Pancreas (tissue), 10 donors: ENCODE measurements at regions not wholly inside any gene's neighbourhood (a gene's known extent, or its start where the extent isn't known, plus 50 kb on each side); places are given as distances from the start of the nearest gene placed in this dataset.

Experiments used
- ATAC-seq, 4 donors: fragments of 200-7000 bp; cut with Tn5 transposase; one replicate each; pipeline versions ENCODE4 v1.8.0 to v1.9.1; 2020; ENCODE audit warnings: mild to moderate bottlenecking in 4 of 4, moderate library complexity in 4 of 4
- DNase-seq, 6 donors: peaks; one replicate each; pipeline ENCODE4 v3.0.0-alpha.2; 2020
- FAIRE-seq: peaks from 2 replicates; lab custom pipeline; 2012; peaks lifted over from hg19 to GRCh38; lab: Jason Lieb, UNC
- H3K27ac ChIP-seq, 4 donors: fragments of 200-600 bp; sonication (generic); 1 replicate in 3 of 4; 2 replicates in 1 of 4; pipeline versions ENCODE4 v1.5.0 to v1.8.0; 2020
- H3K27me3 ChIP-seq, 4 donors: fragments of 200-600 bp; one replicate each; pipeline ENCODE4 v1.8.0; 2021
- H3K36me3 ChIP-seq, 3 donors: fragments of 200-600 bp; sonication (generic) in 1 of 3; one replicate each; pipeline versions ENCODE4 v1.5.0 to v1.8.0; 2020 to 2021
- H3K4me1 ChIP-seq, 3 donors: fragments of 200-600 bp; one replicate each; pipeline ENCODE4 v1.8.0; 2021
- H3K4me3 ChIP-seq, 4 donors: fragments of 200-600 bp; sonication (generic) in 2 of 4; one replicate each; pipeline versions ENCODE4 v1.5.0 to v1.8.0; 2020 to 2021
- H3K9me3 ChIP-seq, 4 donors: fragments of 200-600 bp; one replicate each; pipeline ENCODE4 v1.8.0; 2021
- CTCF ChIP-seq, 4 donors: fragments of 200-600 bp; sonication (generic) in 3 of 4; IDR thresholded peaks; one replicate each; pipeline versions ENCODE4 v1.5.0 to v1.8.0; 2021; ENCODE audit warnings: antibody characterized with exemption in 4 of 4
- WGBS, 2 donors: extraction: QIAGEN DNeasy Blood & Tissue Kit; methylation state at CpG; one replicate each; pipeline ENCODE4 v1.1.7; 2013; 5-methylcytosine and 5-hydroxymethylcytosine counted together
- intact Hi-C, 3 donors: fragments of 100-400 bp; cut with DNase I; formaldehyde crosslinking; loops; one replicate each; pipeline versions ENCODE4 v1.11.1 to v1.14.2; 2022
- donor health status: healthy with polysubstance abuse.
- donor health status: DM: no; HTN: no; CAD: no; lungs with moderate emphysema.
- donor health status: DM: no; HTN: no; CAD: no.
- donor health status: control.
- donor health status: control.
- donor health status: Bipolar disorder and iron deficiency.
- donor health status: DM: yes; HTN: yes; CAD: no.
- donor health status: DM: no; HTN: no; CAD: no.
- donor health status: DM: no; HTN: no; CAD: no.
- donor health status: DM: yes; HTN: yes; CAD: no.

- no peak for DNase-seq
- Histone ChIP-seq H3K9me3 (no peaks in the 10 kb centered on the region), H3K27ac (no peak overlapping the region), H3K4me3 (no peak overlapping the region), H3K27me3 (no peaks in the 10 kb centered on the region), H3K36me3 (no peaks in the 10 kb centered on the region), H3K4me1 (no peaks in the 10 kb centered on the region)
- ATAC-seq = no peak
- no peak for TF ChIP-seq CTCF (IDR thresholded peaks at IDR 0.05)
- no peak for FAIRE-seq
- intact Hi-C loops = no loop called here
- whole genome bisulfite sequencing, 2 donors = 73 to 75% methylated on average over 4 of the region's 4 CpGs
These were observed 157.1 kb upstream of the NFIB start for GRCh38 chr9:14471041-14471440.

- Histone ChIP-seq H3K27ac (no peak overlapping the region), H3K4me1 (no peaks in the 10 kb centered on the region), H3K27me3 (no peaks in the 10 kb centered on the region), H3K4me3 (no peak overlapping the region), H3K9me3 (no peaks in the 10 kb centered on the region), H3K36me3 (no peaks in the 10 kb centered on the region)
- no peak for ATAC-seq
- 78 to 84% methylated on average over 3 of the region's 3 CpGs for WGBS, 2 donors
- no peak for DNase-seq
- intact Hi-C loops = no loop called here
- no peak for TF ChIP-seq CTCF (IDR thresholded peaks at IDR 0.05)
- no peak for FAIRE-seq
These were observed 153.9 kb upstream of the NFIB start for GRCh38 chr9:14467675-14468374.

GRCh38 chr9:14466828-14467227 lies 152.9 kb upstream of the NFIB start:
- Histone ChIP-seq H3K4me1 (no peaks in the 10 kb centered on the region), H3K9me3 (no peaks in the 10 kb centered on the region), H3K27ac (no peak overlapping the region), H3K36me3 (no peaks in the 10 kb centered on the region), H3K27me3 (no peaks in the 10 kb centered on the region), H3K4me3 (no peak overlapping the region)
- intact Hi-C loops = no loop called here
- ATAC-seq = no peak
- FAIRE-seq = no peak
- DNase-seq = no peak
- no peak for TF ChIP-seq CTCF (IDR thresholded peaks at IDR 0.05)
- WGBS, 2 donors = 89 to 90% methylated on average over 4 of the region's 4 CpGs

GRCh38 chr9:14466429-14466818 lies 152.5 kb upstream of the NFIB start:
- no peak for FAIRE-seq
- TF ChIP-seq CTCF (IDR thresholded peaks at IDR 0.05) = no peak
- intact Hi-C loops = no loop called here
- 47% methylated on average over 7 of the region's 7 CpGs for WGBS, 2 donors
- Histone ChIP-seq H3K36me3 (no peaks in the 10 kb centered on the region), H3K4me1 (no peaks in the 10 kb centered on the region), H3K27ac (no peak overlapping the region), H3K9me3 (no peaks in the 10 kb centered on the region), H3K4me3 (no peak overlapping the region), H3K27me3 (no peaks in the 10 kb centered on the region)
- no peak for DNase-seq
- ATAC-seq = peak in 2 of 4 donors; percentile 23 to 31

GRCh38 chr9:14462950-14463349 lies 149.0 kb upstream of the NFIB start:
- no peaks in the 10 kb centered on the region for H3K9me3 ChIP-seq
- no peaks in the 10 kb centered on the region for H3K36me3 ChIP-seq
- H3K4me1 ChIP-seq = no peaks in the 10 kb centered on the region
- intact Hi-C loops = no loop called here
- peak; percentile 77 for FAIRE-seq
- no peak for ATAC-seq
- WGBS, 2 donors = 43 to 48% methylated on average over 1 of the region's 1 CpG
- no peak overlapping the region for H3K4me3 ChIP-seq
- H3K27ac ChIP-seq = no peak overlapping the region
- H3K27me3 ChIP-seq = no peaks in the 10 kb centered on the region
- DNase-seq = no peak
- TF ChIP-seq CTCF (IDR thresholded peaks at IDR 0.05) = no peak
